HepG2 (cell line): ENCODE measurements at regions not wholly inside any gene's neighbourhood (a gene's known extent, or its start where the extent isn't known, plus 50 kb on each side); places are given as distances from the start of the nearest gene placed in this dataset.

ENCODE experiments used
- CAMTA2 ChIP-seq: sonication (generic); formaldehyde crosslinking; IDR thresholded peaks from 2 replicates; pipeline ENCODE4 v1.4.0; 2020; ENCODE audit warnings: mild to moderate bottlenecking, missing genetic modification reagents, borderline replicate concordance
- CBX5 ChIP-seq: sonication (generic); formaldehyde crosslinking; IDR thresholded peaks from 2 replicates; pipeline ENCODE4 v1.4.0; 2020; ENCODE audit warnings: missing genetic modification reagents, borderline replicate concordance
- ETV6 ChIP-seq: sonication (generic); formaldehyde crosslinking; conservative IDR thresholded peaks from 2 replicates; pipeline ENCODE4 v1.4.0; 2020; ENCODE audit warnings: missing genetic modification reagents
- NCOA2 ChIP-seq: sonication (generic); formaldehyde crosslinking; IDR thresholded peaks from 2 replicates; pipeline ENCODE4 v1.8.0; 2022; ENCODE audit warnings: inconsistent platforms
- RBM39 ChIP-seq: fragments of 200-400 bp; formaldehyde crosslinking; IDR thresholded peaks from one replicate; pipeline ENCODE4 v1.6.1; 2018; ENCODE audit warnings: antibody characterized with exemption, mild to moderate bottlenecking, low read depth, low read length; ENCODE audit not compliant: poor library complexity, severe bottlenecking
- RORA ChIP-seq: sonication (generic); formaldehyde crosslinking; IDR thresholded peaks from 2 replicates; pipeline ENCODE4 v1.5.0; 2020; ENCODE audit warnings: mild to moderate bottlenecking, missing genetic modification reagents, moderate library complexity
- SIN3A ChIP-seq: IDR thresholded peaks from 2 replicates; pipeline ENCODE4 v1.6.1; 2011; ENCODE audit warnings: low read depth, mild to moderate bottlenecking, control low read depth, low read length, borderline replicate concordance
- SNAPC2 ChIP-seq: sonication (generic); formaldehyde crosslinking; IDR thresholded peaks from 2 replicates; pipeline ENCODE4 v1.8.1; 2022; ENCODE audit warnings: mild to moderate bottlenecking, missing genetic modification reagents
- ZFP37 ChIP-seq: sonication (generic); formaldehyde crosslinking; IDR thresholded peaks from 2 replicates; pipeline ENCODE4 v1.4.0; 2020; ENCODE audit warnings: missing genetic modification reagents, borderline replicate concordance
- ZFP90 ChIP-seq: sonication (generic); formaldehyde crosslinking; IDR thresholded peaks from 2 replicates; pipeline ENCODE4 v1.8.0; 2022; ENCODE audit warnings: missing genetic modification reagents, mild to moderate bottlenecking, inconsistent platforms, borderline replicate concordance
- ZNF274 ChIP-seq: sonication (generic); formaldehyde crosslinking; IDR thresholded peaks from 2 replicates; pipeline ENCODE4 v1.5.1; 2020; ENCODE audit warnings: mild to moderate bottlenecking, missing genetic modification reagents
- ZNF337 ChIP-seq: sonication (generic); formaldehyde crosslinking; IDR thresholded peaks from 2 replicates; pipeline ENCODE4 v1.5.1; 2020; ENCODE audit warnings: missing genetic modification reagents, low read depth, mild to moderate bottlenecking, borderline replicate concordance
- ZNF577 ChIP-seq: sonication (generic); formaldehyde crosslinking; IDR thresholded peaks from 2 replicates; pipeline ENCODE4 v1.4.0; 2020; ENCODE audit warnings: mild to moderate bottlenecking, low read depth, missing genetic modification reagents, borderline replicate concordance
- ZNF713 ChIP-seq: sonication (generic); formaldehyde crosslinking; IDR thresholded peaks from 2 replicates; pipeline ENCODE4 v1.4.0; 2020; ENCODE audit warnings: mild to moderate bottlenecking, missing genetic modification reagents
- TF ChIP-seq, protein P1 (sequence below): sonication (generic); formaldehyde crosslinking; IDR thresholded peaks from 2 replicates; pipeline ENCODE4 v1.5.1; 2020; ENCODE audit warnings: mild to moderate bottlenecking, missing genetic modification reagents, borderline replicate concordance
- TF ChIP-seq, protein P2 (sequence below): sonication (generic); formaldehyde crosslinking; IDR thresholded peaks from 2 replicates; pipeline ENCODE4 v1.4.0; 2020; ENCODE audit warnings: mild to moderate bottlenecking, low read depth, missing genetic modification reagents
- TF ChIP-seq, protein P3 (sequence below): sonication (generic); formaldehyde crosslinking; IDR thresholded peaks from 2 replicates; pipeline ENCODE4 v1.4.0; 2020; ENCODE audit warnings: missing genetic modification reagents, borderline replicate concordance
- TF ChIP-seq, protein P4 (sequence below): sonication (generic); formaldehyde crosslinking; IDR thresholded peaks from 2 replicates; pipeline ENCODE4 v1.4.0; 2020; ENCODE audit warnings: missing genetic modification reagents

DNA sequence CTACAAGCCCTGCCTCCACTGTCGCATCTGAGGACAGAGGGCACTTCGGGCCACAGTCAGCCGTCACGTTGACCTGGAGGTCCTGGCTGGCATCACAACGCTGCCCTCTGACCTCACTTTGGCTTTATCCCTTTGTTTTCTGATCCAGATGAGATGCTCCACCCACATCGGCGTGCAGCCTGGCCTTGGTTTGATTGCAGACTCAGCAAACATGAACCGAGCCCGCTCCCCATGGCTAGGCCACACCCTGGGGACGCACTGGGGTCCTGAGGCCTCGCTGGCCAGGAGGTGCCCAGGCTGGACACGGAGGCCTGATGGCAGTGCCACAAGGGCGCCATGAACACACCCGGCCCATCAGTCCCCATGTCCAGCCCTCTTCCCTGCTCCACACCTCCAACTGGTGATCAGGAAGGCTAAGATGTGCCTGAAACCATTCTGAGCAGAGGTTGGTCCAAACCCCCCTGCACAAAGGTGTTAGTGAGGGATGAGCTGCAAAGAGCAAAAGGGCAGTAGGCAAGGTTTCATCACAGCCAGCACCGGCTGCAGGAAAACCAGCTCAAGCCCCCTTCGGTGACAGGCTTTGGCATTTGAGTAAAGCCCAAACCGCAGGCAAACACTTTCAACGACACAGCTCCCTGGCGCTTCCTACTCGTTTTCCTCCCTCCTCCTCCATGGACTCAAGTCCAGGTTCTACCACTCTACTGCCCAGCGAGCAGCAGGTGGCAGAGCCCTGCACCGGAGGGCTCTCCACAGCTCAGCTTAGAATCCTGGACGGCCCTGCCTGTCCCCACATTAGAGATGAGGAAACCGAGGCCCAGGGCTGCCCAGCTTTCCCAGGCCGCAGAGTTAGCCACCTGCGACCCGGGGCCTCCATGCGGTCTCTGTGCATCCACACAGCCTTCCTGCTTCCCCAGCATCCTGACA lies 165.8 kb downstream of the NUP210 start (continued):
- TF ChIP-seq, protein P1, sequence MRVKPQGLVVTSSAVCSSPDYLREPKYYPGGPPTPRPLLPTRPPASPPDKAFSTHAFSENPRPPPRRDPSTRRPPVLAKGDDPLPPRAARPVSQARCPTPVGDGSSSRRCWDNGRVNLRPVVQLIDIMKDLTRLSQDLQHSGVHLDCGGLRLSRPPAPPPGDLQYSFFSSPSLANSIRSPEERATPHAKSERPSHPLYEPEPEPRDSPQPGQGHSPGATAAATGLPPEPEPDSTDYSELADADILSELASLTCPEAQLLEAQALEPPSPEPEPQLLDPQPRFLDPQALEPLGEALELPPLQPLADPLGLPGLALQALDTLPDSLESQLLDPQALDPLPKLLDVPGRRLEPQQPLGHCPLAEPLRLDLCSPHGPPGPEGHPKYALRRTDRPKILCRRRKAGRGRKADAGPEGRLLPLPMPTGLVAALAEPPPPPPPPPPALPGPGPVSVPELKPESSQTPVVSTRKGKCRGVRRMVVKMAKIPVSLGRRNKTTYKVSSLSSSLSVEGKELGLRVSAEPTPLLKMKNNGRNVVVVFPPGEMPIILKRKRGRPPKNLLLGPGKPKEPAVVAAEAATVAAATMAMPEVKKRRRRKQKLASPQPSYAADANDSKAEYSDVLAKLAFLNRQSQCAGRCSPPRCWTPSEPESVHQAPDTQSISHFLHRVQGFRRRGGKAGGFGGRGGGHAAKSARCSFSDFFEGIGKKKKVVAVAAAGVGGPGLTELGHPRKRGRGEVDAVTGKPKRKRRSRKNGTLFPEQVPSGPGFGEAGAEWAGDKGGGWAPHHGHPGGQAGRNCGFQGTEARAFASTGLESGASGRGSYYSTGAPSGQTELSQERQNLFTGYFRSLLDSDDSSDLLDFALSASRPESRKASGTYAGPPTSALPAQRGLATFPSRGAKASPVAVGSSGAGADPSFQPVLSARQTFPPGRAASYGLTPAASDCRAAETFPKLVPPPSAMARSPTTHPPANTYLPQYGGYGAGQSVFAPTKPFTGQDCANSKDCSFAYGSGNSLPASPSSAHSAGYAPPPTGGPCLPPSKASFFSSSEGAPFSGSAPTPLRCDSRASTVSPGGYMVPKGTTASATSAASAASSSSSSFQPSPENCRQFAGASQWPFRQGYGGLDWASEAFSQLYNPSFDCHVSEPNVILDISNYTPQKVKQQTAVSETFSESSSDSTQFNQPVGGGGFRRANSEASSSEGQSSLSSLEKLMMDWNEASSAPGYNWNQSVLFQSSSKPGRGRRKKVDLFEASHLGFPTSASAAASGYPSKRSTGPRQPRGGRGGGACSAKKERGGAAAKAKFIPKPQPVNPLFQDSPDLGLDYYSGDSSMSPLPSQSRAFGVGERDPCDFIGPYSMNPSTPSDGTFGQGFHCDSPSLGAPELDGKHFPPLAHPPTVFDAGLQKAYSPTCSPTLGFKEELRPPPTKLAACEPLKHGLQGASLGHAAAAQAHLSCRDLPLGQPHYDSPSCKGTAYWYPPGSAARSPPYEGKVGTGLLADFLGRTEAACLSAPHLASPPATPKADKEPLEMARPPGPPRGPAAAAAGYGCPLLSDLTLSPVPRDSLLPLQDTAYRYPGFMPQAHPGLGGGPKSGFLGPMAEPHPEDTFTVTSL = peak; percentile 68; the same call in 1 of the 2 replicates
- TF ChIP-seq CAMTA2 (CRISPR knock-in tag) (no peak), ZNF713 (CRISPR knock-in tag) (no peak), RBM39 (no peak), ZNF337 (CRISPR knock-in tag) (no peak), NCOA2 (CRISPR knock-in tag) (peak; percentile 78; the same call in 1 of the 2 replicates), ZNF577 (CRISPR knock-in tag) (no peak), ETV6 (CRISPR knock-in tag) (no peak), RORA (no peak), CBX5 (no peak), SNAPC2 (CRISPR knock-in tag) (no peak), ZFP90 (CRISPR knock-in tag) (no peak), ZFP37 (CRISPR knock-in tag) (no peak), ZNF274 (CRISPR knock-in tag) (no peak), SIN3A (no peak)
- TF ChIP-seq, protein P2, sequence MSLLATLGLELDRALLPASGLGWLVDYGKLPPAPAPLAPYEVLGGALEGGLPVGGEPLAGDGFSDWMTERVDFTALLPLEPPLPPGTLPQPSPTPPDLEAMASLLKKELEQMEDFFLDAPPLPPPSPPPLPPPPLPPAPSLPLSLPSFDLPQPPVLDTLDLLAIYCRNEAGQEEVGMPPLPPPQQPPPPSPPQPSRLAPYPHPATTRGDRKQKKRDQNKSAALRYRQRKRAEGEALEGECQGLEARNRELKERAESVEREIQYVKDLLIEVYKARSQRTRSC = no peak
- TF ChIP-seq, protein P3, sequence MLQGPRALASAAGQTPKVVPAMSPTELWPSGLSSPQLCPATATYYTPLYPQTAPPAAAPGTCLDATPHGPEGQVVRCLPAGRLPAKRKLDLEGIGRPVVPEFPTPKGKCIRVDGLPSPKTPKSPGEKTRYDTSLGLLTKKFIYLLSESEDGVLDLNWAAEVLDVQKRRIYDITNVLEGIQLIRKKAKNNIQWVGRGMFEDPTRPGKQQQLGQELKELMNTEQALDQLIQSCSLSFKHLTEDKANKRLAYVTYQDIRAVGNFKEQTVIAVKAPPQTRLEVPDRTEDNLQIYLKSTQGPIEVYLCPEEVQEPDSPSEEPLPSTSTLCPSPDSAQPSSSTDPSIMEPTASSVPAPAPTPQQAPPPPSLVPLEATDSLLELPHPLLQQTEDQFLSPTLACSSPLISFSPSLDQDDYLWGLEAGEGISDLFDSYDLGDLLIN = no peak
- TF ChIP-seq, protein P4, sequence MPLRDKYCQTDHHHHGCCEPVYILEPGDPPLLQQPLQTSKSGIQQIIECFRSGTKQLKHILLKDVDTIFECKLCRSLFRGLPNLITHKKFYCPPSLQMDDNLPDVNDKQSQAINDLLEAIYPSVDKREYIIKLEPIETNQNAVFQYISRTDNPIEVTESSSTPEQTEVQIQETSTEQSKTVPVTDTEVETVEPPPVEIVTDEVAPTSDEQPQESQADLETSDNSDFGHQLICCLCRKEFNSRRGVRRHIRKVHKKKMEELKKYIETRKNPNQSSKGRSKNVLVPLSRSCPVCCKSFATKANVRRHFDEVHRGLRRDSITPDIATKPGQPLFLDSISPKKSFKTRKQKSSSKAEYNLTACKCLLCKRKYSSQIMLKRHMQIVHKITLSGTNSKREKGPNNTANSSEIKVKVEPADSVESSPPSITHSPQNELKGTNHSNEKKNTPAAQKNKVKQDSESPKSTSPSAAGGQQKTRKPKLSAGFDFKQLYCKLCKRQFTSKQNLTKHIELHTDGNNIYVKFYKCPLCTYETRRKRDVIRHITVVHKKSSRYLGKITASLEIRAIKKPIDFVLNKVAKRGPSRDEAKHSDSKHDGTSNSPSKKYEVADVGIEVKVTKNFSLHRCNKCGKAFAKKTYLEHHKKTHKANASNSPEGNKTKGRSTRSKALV = no peak
